GM18505 (cell line): ENCODE measurements at regions not wholly inside any gene's neighbourhood (a gene's known extent, or its start where the extent isn't known, plus 50 kb on each side); places are given as distances from the start of the nearest gene placed in this dataset.
"Not testable (repeated sequence)": the region's sequence is repeated elsewhere in the genome, so short reads cannot be mapped to it uniquely, and the experiment has no call there.

Source experiments
- ATAC-seq: cut with Tn5 transposase; IDR thresholded peaks from one replicate; pipeline ENCODE4 v1.9.1; 2021; ENCODE audit not compliant: unreplicated experiment
- POLR2A ChIP-seq: IDR thresholded peaks from 4 replicates; pipeline ENCODE4 v1.6.1; 2011; ENCODE audit warnings: borderline replicate concordance; ENCODE audit not compliant: insufficient read depth, insufficient read length; ENCODE audit errors: extremely low read depth

GRCh38 chr12:131389054-131390013 is 321.6 kb upstream of the SFSWAP start:
- no peak for TF ChIP-seq POLR2A
- no peak for ATAC-seq

- no peak for TF ChIP-seq POLR2A
These were observed 320.2 kb upstream of the SFSWAP start for GRCh38 chr12:131390412-131391334.

GRCh38 chr12:131391399-131391798 is 319.5 kb upstream of the SFSWAP start:
- no peak for ATAC-seq
- TF ChIP-seq POLR2A: no peak

More at GRCh38 chr12:131390412-131391334, 320.2 kb upstream of the SFSWAP start:
- ATAC-seq: no peak

GRCh38 chr12:131394752-131395151 is 316.1 kb upstream of the SFSWAP start:
- not testable (repeated sequence) for ATAC-seq

GRCh38 chr12:131395209-131395684 is 315.6 kb upstream of the SFSWAP start:
- ATAC-seq: not testable (repeated sequence)

- ATAC-seq: no peak
- TF ChIP-seq POLR2A: no peak
These were observed 314.8 kb upstream of the SFSWAP start for GRCh38 chr12:131395971-131396573.

- no peak for ATAC-seq
- no peak for TF ChIP-seq POLR2A
These were observed 313.3 kb upstream of the SFSWAP start for GRCh38 chr12:131397493-131398181.

- TF ChIP-seq POLR2A: no peak
- no peak for ATAC-seq
These were observed 311.9 kb upstream of the SFSWAP start for GRCh38 chr12:131399000-131399399.

- ATAC-seq: not testable (repeated sequence)
These were observed 310.1 kb upstream of the SFSWAP start for GRCh38 chr12:131400668-131401294.

GRCh38 chr12:131401907-131402633 is 308.8 kb upstream of the SFSWAP start:
- not testable (repeated sequence) for ATAC-seq

GRCh38 chr12:131402781-131403396 is 308.0 kb upstream of the SFSWAP start:
- no peak for ATAC-seq
- TF ChIP-seq POLR2A: no peak

GRCh38 chr12:131403676-131404075 is 307.2 kb upstream of the SFSWAP start:
- no peak for TF ChIP-seq POLR2A
- no peak for ATAC-seq

- no peak for TF ChIP-seq POLR2A
- no peak for ATAC-seq
These were observed 306.2 kb upstream of the SFSWAP start for GRCh38 chr12:131404705-131405104.
